NCI-H1436 (cell line): ENCODE measurements at regions not wholly inside any gene's neighbourhood (a gene's known extent, or its start where the extent isn't known, plus 50 kb on each side); places are given as distances from the start of the nearest gene placed in this dataset.
A peak's percentile ranks its signal among the peaks of the same experiment; 100 is the strongest.
"Not testable (repeated sequence)": the region's sequence is repeated elsewhere in the genome, so short reads cannot be mapped to it uniquely, and the experiment has no call there.

ENCODE experiments used
- DNase-seq: peaks from one replicate; lab custom pipeline; 2025; lab: John Stamatoyannopoulos, UW

- no peak for DNase-seq
Measured at GRCh38 chr10:22158426-22158825, 59.4 kb downstream of the EBLN1 start.

- DNase-seq, result no peak
Measured at GRCh38 chr10:22156750-22157149, 61.1 kb downstream of the EBLN1 start.

- DNase-seq, result no peak
Measured at GRCh38 chr10:22152403-22152802, 65.4 kb downstream of the EBLN1 start.

DNA sequence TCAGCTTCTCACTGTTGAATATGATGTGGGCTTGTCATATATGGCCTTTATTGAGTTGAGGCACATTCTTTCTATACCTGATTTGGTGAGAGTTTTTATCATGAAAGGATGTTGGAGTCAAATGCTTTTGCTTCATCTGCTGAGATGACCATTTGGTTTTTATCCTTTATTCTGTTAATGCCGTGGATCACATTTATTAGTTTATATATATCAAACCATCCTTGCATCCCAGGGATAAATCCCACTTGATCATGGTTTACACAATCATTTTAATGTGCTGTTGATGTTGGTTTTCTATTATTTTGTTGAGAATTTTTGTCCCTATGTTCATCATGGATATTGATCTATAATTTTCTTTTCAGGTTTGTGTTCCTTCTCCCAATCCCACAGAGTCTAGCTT is 67.0 kb downstream of the EBLN1 start:
- DNase-seq, result no peak

GRCh38 chr10:22148961-22149360 is 68.9 kb downstream of the EBLN1 start:
- no peak for DNase-seq

- not testable (repeated sequence) for DNase-seq
Measured at GRCh38 chr10:22145873-22146272, 71.9 kb downstream of the EBLN1 start.

DNA sequence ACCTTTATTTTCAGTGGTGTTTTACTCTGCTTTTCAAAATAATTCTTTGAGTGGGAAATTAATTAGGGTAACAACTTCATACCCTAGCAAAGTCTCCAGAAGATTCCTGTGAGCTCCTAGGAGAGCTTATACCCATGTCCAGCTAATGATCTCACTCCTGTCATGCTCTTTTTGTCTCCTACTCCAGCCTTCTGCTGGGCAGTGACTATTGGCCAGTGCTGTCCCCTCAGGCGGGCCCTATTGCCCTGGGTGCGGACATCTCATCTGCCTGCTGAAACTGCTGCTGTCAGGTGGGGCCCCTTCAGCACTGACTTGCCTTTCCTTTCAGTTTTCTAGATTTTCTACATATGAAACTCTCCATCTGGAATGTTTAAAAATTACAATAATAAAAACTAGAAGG is 80.3 kb downstream of the EBLN1 start:
- no peak for DNase-seq

DNA sequence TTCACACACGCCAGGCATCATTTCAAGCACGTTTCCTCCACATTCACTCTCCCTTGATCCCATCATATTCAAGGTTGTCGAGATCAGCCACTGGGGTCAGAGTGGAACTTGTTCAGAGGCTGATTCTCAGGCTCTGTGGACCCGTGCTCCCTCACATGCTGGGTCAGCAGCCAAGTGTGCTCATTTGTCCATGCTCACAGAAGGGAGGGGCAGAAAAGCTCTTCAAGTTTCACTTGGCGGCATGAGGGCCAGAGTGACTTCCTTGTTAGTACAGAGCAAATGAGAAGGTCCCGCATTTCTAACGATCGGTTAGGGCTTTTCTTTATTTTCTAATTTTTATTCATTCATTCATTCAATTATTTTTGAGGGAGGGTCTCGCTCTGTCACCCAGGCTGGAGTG is 82.2 kb downstream of the EBLN1 start:
- no peak for DNase-seq

GRCh38 chr10:22133749-22134624 is 83.8 kb downstream of the EBLN1 start:
- no peak for DNase-seq

GRCh38 chr10:22130824-22131223 is 87.0 kb downstream of the EBLN1 start:
- DNase-seq, result not testable (repeated sequence)

DNA sequence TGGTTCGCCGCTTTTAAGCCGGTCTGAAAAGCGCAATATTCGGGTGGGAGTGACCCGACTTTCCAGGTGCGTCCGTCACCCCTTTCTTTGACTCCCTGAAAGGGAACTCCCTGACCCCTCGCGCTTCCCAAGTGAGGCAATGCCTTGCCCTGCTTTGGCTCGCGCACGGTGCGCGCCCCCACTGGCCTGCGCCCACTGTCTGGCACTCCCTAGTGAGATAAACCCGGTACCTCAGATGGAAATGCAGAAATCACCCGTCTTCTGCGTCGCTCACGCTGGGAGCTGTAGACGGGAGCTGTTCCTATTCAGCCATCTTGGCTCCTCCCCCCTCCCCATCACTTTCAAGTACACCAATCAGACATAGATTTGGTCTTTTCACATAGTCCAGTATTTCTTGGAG is 88.2 kb downstream of the EBLN1 start:
- not testable (repeated sequence) for DNase-seq

DNA sequence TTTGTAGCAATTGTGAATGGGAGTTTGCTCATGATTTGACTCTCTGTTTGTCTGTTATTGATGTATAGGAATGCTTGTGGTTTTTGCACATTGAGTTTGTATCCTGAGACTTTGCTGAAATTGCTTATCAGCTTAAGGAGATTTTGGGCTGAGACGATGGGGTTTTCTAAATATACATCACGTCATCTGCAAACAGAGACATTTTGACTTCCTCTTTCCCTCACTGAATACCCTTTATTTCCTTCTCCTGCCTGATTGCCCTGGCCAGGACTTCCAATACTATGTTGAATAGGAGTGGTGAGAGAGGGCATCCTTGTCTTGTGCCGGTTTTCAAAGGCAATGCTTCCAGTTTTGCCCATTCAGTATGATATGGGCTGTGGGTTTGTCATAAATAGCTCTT is 96.6 kb downstream of the EBLN1 start:
- not testable (repeated sequence) for DNase-seq

DNA sequence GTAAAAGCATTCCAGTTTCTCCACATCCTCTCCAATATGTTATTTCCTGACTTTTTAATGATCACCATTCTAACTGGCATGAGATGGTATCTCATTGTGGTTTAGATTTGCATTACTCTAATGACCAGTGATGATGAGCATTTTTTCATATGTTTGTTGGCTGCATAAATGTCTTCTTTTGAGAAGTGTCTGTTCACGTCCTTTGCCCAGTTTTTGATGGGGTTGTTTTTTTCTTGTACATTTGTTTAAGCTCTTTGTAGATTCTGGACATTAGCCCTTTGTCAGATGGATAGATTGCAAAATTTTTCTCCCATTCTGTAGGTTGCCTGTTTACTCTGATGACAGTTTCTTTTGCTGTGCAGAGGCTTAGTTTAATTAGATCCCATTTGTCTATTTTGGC is 97.7 kb downstream of the EBLN1 start:
- DNase-seq, result not testable (repeated sequence)

GRCh38 chr10:22119575-22119974 is 98.2 kb downstream of the EBLN1 start:
- not testable (repeated sequence) for DNase-seq

DNA sequence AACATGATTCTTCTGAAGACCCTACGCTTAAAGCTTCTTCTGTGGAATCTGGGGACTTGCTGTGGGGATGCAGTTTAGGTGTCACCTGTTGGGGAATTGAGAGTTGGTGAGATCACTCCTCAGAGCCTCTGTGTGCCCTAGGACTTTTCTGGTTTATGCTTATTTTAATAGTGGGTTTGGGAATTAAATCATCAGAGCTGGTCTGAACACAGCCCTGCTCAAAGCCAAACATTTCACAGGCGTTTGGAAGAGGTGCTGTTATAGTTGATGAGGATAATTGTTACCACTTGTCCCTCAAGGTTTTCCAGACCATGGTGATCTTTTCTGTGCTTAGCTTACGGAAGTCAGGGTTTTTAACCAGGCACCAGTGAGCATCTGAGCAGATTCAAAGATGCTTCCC is 106.1 kb downstream of the EBLN1 start:
- DNase-seq, result no peak

GRCh38 chr10:22111260-22111659 is 106.6 kb downstream of the EBLN1 start:
- no peak for DNase-seq

GRCh38 chr10:22110761-22111160 is 107.1 kb downstream of the EBLN1 start:
- DNase-seq, result no peak

GRCh38 chr10:22105270-22105669 is 101.7 kb upstream of the DNAJC1 start:
- DNase-seq, result no peak

DNA sequence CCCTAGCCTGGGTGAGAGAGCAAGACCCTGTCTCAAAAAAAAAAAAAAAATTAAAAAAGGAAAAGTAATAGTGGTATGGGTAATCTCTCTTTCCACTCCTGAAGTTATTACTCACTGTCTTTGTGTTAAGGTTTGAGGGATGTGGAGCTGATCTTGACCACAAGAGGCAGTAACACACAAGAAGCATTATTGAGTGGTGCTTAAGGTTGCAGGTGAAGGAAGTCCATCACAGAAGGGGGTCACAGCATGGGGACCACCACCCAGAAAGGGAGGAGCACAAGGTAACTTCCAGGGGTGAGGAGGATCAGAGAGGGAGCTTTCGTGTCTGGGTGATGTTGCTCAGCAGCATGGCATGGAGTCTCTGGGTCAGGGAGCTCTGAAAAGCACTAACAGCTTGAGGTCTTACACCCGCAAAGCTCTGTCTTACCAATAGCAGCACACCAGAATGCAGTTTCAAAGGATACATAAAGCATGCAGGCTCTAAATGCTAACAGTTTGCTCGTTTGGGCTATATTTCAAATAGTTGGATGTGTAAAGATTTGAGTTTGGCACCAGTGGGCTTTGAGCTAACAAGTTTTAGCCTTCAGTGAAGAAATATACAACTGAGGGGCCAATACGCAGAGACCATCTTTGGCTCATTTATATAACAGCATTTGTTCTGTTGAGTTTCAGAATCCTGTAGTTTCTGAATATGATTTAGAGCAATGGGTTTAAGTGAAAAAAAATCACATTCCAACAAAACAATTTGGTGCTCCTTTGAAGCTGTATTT is 100.4 kb upstream of the DNAJC1 start:
- DNase-seq, result no peak

- DNase-seq, result no peak
Measured at GRCh38 chr10:22097696-22098095, 94.2 kb upstream of the DNAJC1 start.

DNA sequence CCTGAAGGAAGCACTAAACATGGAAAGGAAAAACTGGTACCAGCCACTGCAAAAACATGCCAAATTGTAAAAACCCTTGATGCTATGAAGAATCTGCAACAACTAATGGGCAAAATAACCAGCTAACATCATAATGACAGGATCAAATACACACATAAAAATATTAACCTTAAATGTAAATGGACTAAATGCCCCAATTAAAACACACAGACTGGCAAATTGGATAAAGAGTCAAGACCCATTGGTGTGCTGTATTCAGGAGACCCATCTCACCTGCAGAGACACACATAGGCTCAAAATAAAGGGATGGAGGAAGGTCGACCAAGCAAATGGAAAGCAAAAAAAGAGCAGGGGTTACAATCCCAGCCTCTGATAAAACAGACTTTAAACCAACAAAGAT is 87.7 kb upstream of the DNAJC1 start:
- DNase-seq, result not testable (repeated sequence)

- no peak for DNase-seq
Measured at GRCh38 chr10:22087402-22087738, 83.8 kb upstream of the DNAJC1 start.

DNA sequence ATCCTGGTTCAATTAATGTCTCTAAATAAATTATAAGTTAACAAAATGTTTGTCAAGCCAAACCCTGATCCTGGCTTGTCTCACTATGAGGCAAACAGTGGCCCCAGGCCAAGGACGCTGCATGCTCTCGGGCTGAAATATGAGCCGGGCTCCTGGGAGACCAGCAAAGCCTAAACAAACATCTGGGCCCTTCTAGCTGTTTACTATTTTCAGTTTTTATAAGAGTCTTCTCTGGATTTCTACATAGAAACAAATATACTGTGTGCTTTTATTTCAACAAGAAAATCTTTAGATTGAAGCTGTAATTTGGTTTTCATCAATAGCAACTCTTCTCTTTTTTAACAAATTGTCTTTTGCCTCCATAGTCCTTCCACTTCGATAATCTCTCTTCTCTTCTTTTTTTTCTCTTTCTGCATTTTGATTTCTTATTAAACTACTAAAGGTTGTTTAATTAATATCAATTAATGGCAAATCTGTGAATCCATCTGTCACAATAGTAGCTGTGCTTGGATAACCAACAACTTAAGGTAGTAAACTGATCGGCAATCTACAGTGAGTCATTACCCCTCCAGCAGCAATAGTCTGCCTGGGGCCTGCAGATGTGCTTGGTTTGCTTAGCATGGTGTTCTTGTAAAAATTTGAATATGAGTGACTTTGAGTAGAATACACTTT is 83.3 kb upstream of the DNAJC1 start:
- DNase-seq, result peak; percentile 44
